Kidney glomerular epithelial cell (primary cell): ENCODE measurements at regions not wholly inside any gene's neighbourhood (a gene's known extent, or its start where the extent isn't known, plus 50 kb on each side); places are given as distances from the start of the nearest gene placed in this dataset.
"Not testable (repeated sequence)": the region's sequence is repeated elsewhere in the genome, so short reads cannot be mapped to it uniquely, and the experiment has no call there.

Source experiments
- DNase-seq: peaks from one replicate; lab custom pipeline; 2025; lab: John Stamatoyannopoulos, UW

DNA sequence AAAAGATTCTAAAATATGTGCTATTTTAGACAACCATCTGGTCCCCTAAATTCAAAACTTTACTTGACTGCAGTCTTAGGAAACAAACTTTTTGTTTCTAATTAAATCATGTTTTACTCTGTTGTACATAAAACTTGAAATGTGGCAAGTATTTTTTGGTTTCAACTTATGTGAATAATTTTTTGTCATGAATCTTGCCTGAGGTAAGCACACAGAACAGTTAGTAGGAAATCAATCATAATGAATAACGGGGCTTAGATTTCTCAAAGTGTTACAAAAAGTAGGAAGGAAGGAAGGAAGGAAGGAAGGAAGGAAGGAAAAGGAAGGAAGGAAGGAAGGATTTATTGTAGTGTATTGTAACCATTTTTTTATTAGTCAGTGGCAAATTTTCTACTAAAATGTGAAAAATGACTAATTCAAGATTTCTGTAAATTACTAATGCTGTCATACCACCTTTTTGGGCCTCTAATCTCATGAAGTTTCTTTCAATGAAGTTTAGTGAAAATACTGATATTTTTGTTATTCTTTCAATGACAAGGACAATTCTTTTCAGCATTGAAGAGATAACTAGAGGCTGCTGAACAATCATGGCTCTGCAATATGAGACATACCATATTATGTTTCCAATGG is 1689.2 kb downstream of the OTOL1 start:
- no peak for DNase-seq

GRCh38 chr3:163175970-163176369 is 1679.4 kb downstream of the OTOL1 start:
- no peak for DNase-seq

GRCh38 chr3:163172513-163172912 is 1675.9 kb downstream of the OTOL1 start:
- DNase-seq = not testable (repeated sequence)

DNA sequence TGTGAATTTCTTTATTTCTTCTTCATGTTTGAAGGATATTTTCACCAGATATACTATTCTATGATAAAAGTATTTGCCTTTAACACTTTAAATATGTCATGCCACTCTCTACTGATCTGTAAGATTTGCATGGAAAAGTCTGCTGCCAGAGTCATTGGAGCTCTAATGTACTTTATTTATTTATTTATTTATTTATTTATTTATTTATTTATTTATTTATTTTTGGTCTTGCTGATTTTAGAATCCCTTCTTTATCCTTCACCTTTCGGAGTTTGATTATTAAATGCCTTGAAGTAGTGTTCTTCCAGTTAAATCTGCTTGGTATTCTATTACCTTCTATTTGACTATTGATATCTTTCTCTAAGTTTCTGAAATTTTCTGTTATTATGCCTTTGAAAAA is 1669.6 kb downstream of the OTOL1 start:
- no peak for DNase-seq

- DNase-seq = no peak
These were observed 1662.7 kb downstream of the OTOL1 start for GRCh38 chr3:163159306-163159705.

DNA sequence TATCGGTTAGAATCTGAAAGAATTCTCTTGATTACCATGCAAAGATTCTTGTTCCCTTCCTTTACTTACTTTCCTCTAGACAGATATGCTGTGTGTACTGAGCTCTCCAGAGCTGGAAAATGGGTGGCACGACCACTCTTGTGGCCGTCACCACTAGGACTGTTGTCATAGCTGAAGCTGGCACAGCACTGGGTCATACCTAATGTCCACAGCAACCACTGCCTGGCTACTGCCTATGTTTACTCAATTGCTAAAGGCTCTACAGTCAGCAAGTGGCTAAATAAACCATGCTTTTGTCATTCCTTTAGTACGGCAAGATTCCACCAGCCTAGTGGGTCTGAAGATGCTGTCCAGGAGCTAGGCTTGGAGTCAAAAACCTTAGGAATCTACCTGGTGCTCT is 1643.0 kb downstream of the OTOL1 start:
- no peak for DNase-seq

GRCh38 chr3:163138258-163138657 is 1641.7 kb downstream of the OTOL1 start:
- no peak for DNase-seq

GRCh38 chr3:163132111-163132510 is 1635.5 kb downstream of the OTOL1 start:
- DNase-seq = no peak

DNA sequence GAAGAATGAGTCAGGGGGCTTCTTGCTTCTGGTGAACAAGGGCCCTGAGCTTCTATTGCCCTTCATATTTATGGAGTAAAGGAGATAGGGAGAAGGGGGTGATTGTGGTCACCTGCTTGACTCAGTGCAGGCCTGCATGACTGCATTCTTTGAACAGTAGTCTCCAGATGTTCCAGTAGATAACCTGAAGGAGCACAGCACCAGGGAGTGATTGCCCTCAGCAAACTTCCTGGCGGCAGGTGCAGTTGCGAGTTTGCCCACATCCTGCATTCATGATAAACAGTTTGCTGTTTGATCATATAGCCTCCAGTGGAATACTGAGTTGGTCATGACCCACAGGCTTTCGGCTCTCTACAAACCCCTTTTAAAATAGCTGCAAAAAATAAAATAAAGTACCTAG is 1632.7 kb downstream of the OTOL1 start:
- no peak for DNase-seq

GRCh38 chr3:163126115-163126514 is 1629.5 kb downstream of the OTOL1 start:
- no peak for DNase-seq
